H1 (cell line): ENCODE measurements at regions not wholly inside any gene's neighbourhood (a gene's known extent, or its start where the extent isn't known, plus 50 kb on each side); places are given as distances from the start of the nearest gene placed in this dataset.

Source experiments
- CHD1 ChIP-seq: IDR thresholded peaks from 2 replicates; pipeline ENCODE4 v1.6.1; 2012; ENCODE audit warnings: low read depth, low read length, improper control_type of control experiment
- CHD7 ChIP-seq: fragments of 300-600 bp; sonication (generic); IDR thresholded peaks from 2 replicates; pipeline ENCODE4 v1.7.1; 2012; ENCODE audit warnings: low read length, moderate library complexity, mild to moderate bottlenecking, inconsistent platforms; ENCODE audit not compliant: insufficient replicate concordance
- CREB1 ChIP-seq: IDR thresholded peaks from 2 replicates; pipeline ENCODE4 v1.6.1; 2012; ENCODE audit warnings: inconsistent platforms
- KDM5A ChIP-seq: fragments of 200-600 bp; IDR thresholded peaks from 2 replicates; pipeline ENCODE4 v1.7.1; 2012; ENCODE audit warnings: mild to moderate bottlenecking, low read length, inconsistent platforms, mixed read lengths
- SRF ChIP-seq: IDR thresholded peaks from 2 replicates; pipeline ENCODE4 v1.6.1; 2011; ENCODE audit warnings: mild to moderate bottlenecking, low read depth, low read length, moderate library complexity

- TF ChIP-seq CHD7 (no peak), CREB1 (no peak), SRF (no peak), CHD1 (no peak), KDM5A (no peak)
Observed at GRCh38 chr2:125634662-125635061, 1021.3 kb upstream of the GYPC start (continued).
